H1 (cell line): ENCODE measurements at regions not wholly inside any gene's neighbourhood (a gene's known extent, or its start where the extent isn't known, plus 50 kb on each side); places are given as distances from the start of the nearest gene placed in this dataset.

Source experiments
- CTCF ChIA-PET: fragments of 300-600 bp; sonication (Branson Sonifier 250); formaldehyde crosslinking; loops from one replicate; lab custom pipeline; 2021; ENCODE audit not compliant: partially characterized antibody; lab: Charles Lee
- POLR2A ChIA-PET: fragments of 300-600 bp; sonication (Branson Sonifier 250); formaldehyde crosslinking; loops from one replicate; lab custom pipeline; 2021; ENCODE audit warnings: inconsistent platforms; ENCODE audit not compliant: partially characterized antibody; lab: Charles Lee
- DNase-seq, 2 experiments: peaks; one replicate each; pipeline versions ENCODE4 v3.0.0 to v3.0.0-alpha.2; 2010 to 2022; ENCODE audit warnings: low spot score in 2 of 2, low read depth in 1 of 2, mixed read lengths in 1 of 2
- FAIRE-seq: peaks from 2 replicates; lab custom pipeline; 2011; peaks lifted over from hg19 to GRCh38; lab: Jason Lieb, UNC
- H2AFZ ChIP-seq: 2 replicates; pipeline ENCODE4 v1.8.1; 2012; ENCODE audit warnings: low read length, inconsistent platforms
- H2AK5ac ChIP-seq: 2 replicates; pipeline ENCODE4 v1.6.1; 2013; ENCODE audit warnings: low read depth, low read length
- H2BK120ac ChIP-seq: replicated peaks from 2 replicates; pipeline ENCODE3; 2013; ENCODE audit warnings: low read depth, low read length, inconsistent platforms
- H2BK12ac ChIP-seq: 2 replicates; pipeline ENCODE4 v1.6.1; 2013; ENCODE audit warnings: low read depth, low read length
- H2BK15ac ChIP-seq: 2 replicates; pipeline ENCODE4 v1.6.1; 2013; ENCODE audit warnings: low read length
- H2BK20ac ChIP-seq: 2 replicates; pipeline ENCODE4 v1.6.1; 2013; ENCODE audit warnings: low read length
- H2BK5ac ChIP-seq: 2 replicates; pipeline ENCODE4 v1.6.1; 2013; ENCODE audit warnings: low read depth, low read length
- H3K14ac ChIP-seq: 2 replicates; pipeline ENCODE4 v1.6.1; 2013; ENCODE audit warnings: inconsistent platforms; ENCODE audit not compliant: insufficient read length
- H3K18ac ChIP-seq: 2 replicates; pipeline ENCODE4 v1.6.1; 2013; ENCODE audit warnings: low read length; ENCODE audit errors: extremely low read depth
- H3K23ac ChIP-seq: 2 replicates; pipeline ENCODE4 v1.6.1; 2013; ENCODE audit warnings: inconsistent platforms; ENCODE audit not compliant: insufficient read length
- H3K23me2 ChIP-seq: 2 replicates; pipeline ENCODE4 v1.6.1; 2013; ENCODE audit warnings: low read depth, low read length
- H3K27ac ChIP-seq: 2 replicates; pipeline ENCODE4 v1.6.1; 2011; ENCODE audit warnings: low read depth, low read length, inconsistent platforms
- H3K27me3 ChIP-seq, 4 experiments: replicated peaks in 1 of 4; 1 replicate in 1 of 4; 2 replicates in 3 of 4; pipeline versions ENCODE4 v1.6.1 to v1.8.1; 2011 to 2013; ENCODE audit warnings: low read length in 3 of 4, mild to moderate bottlenecking in 3 of 4, inconsistent platforms in 2 of 4, mixed read lengths in 2 of 4, moderate library complexity in 1 of 4; ENCODE audit not compliant: control insufficient read depth in 3 of 4, insufficient read depth in 3 of 4; ENCODE audit errors: extremely low read depth in 1 of 4
- H3K36me3 ChIP-seq, 4 experiments: 2 replicates each; pipeline versions ENCODE4 v1.6.1 to v1.8.1; 2011 to 2013; ENCODE audit warnings: mild to moderate bottlenecking in 4 of 4, low read length in 3 of 4, moderate library complexity in 2 of 4, control low read depth in 1 of 4, inconsistent platforms in 1 of 4; ENCODE audit not compliant: insufficient read depth in 4 of 4, control insufficient read depth in 2 of 4
- H3K4ac ChIP-seq: replicated peaks from 2 replicates; pipeline ENCODE3; 2013; ENCODE audit warnings: low read length, low read depth, mixed read lengths, inconsistent platforms; ENCODE audit not compliant: insufficient read length
- H3K4me1 ChIP-seq, 4 experiments: replicated peaks in 1 of 4; 1 replicate in 1 of 4; 2 replicates in 3 of 4; pipeline versions ENCODE4 v1.6.1 to v1.8.1; 2011 to 2013; ENCODE audit warnings: low read length in 3 of 4, inconsistent platforms in 2 of 4, mixed read lengths in 1 of 4; ENCODE audit not compliant: insufficient read depth in 4 of 4, control insufficient read depth in 3 of 4
- H3K4me2 ChIP-seq, 2 experiments: 2 replicates each; pipeline versions ENCODE4 v1.6.1 to v1.8.1; 2011 to 2013; ENCODE audit warnings: low read depth in 2 of 2, low read length in 2 of 2, control low read depth in 1 of 2, inconsistent platforms in 1 of 2, mild to moderate bottlenecking in 1 of 2; ENCODE audit not compliant: insufficient read depth in 1 of 2
- H3K4me3 ChIP-seq, 4 experiments: fragments of 200-600, 300-600 bp in 1 of 4; sonication (generic), shearing (Covaris generic), sonication (Bioruptor Twin) in 1 of 4; 2 replicates each; pipeline versions ENCODE4 v1.5.1 to v1.8.1; 2011 to 2016; ENCODE audit warnings: low read length in 4 of 4, low read depth in 3 of 4, control low read depth in 2 of 4, inconsistent platforms in 2 of 4, mild to moderate bottlenecking in 2 of 4, mixed read lengths in 1 of 4, moderate library complexity in 1 of 4; ENCODE audit not compliant: insufficient read depth in 2 of 4; ENCODE audit errors: extremely low read depth in 1 of 4
- H3K56ac ChIP-seq: replicated peaks from 2 replicates; pipeline ENCODE3; 2013; ENCODE audit warnings: low read depth, mild to moderate bottlenecking, mixed read lengths, low read length, inconsistent platforms; ENCODE audit not compliant: insufficient read length
- H3K79me1 ChIP-seq: 2 replicates; pipeline ENCODE4 v1.6.1; 2013; ENCODE audit warnings: low read depth, low read length, control low read depth
- H3K79me2 ChIP-seq, 2 experiments: 2 replicates each; pipeline versions ENCODE4 v1.6.1 to v1.8.1; 2012 to 2013; ENCODE audit warnings: low read length in 2 of 2, mild to moderate bottlenecking in 2 of 2, inconsistent platforms in 1 of 2; ENCODE audit not compliant: insufficient read depth in 2 of 2, control insufficient read depth in 1 of 2
- H3K9ac ChIP-seq, 4 experiments: replicated peaks in 1 of 4; 1 replicate in 1 of 4; 2 replicates in 3 of 4; pipeline versions ENCODE4 v1.6.1 to v1.8.1; 2011 to 2013; ENCODE audit warnings: low read depth in 3 of 4, low read length in 3 of 4, control low read depth in 2 of 4, mild to moderate bottlenecking in 2 of 4, moderate library complexity in 2 of 4, inconsistent platforms in 1 of 4; ENCODE audit errors: extremely low read depth in 1 of 4
- H3K9me3 ChIP-seq, 2 experiments: 2 replicates each; pipeline versions ENCODE4 v1.6.1 to v1.8.1; 2012 to 2013; ENCODE audit warnings: mild to moderate bottlenecking in 2 of 2, moderate library complexity in 2 of 2, control low read depth in 1 of 2, inconsistent platforms in 1 of 2, low read depth in 1 of 2, low read length in 1 of 2, mixed read lengths in 1 of 2; ENCODE audit not compliant: insufficient read depth in 2 of 2
- H4K20me1 ChIP-seq, 2 experiments: replicated peaks in 1 of 2; 2 replicates each; pipeline versions ENCODE3 to v1.8.1; 2011 to 2013; ENCODE audit warnings: inconsistent platforms in 2 of 2, low read length in 2 of 2, mild to moderate bottlenecking in 1 of 2; ENCODE audit not compliant: insufficient read depth in 2 of 2, control insufficient read depth in 1 of 2
- H4K5ac ChIP-seq: 2 replicates; pipeline ENCODE4 v1.6.1; 2013; ENCODE audit warnings: low read length, low read depth, mixed read lengths, inconsistent platforms; ENCODE audit not compliant: insufficient read length
- H4K8ac ChIP-seq: 2 replicates; pipeline ENCODE4 v1.8.0; 2013; ENCODE audit warnings: mild to moderate bottlenecking, moderate library complexity, low read length, inconsistent platforms; ENCODE audit not compliant: insufficient read depth; ENCODE audit errors: extremely low read depth
- H4K91ac ChIP-seq: replicated peaks from 2 replicates; pipeline ENCODE3; 2013; ENCODE audit warnings: low read length, mixed read lengths, inconsistent platforms; ENCODE audit not compliant: insufficient read length
- BCL11A ChIP-seq, 2 experiments: IDR thresholded peaks; one replicate each; pipeline ENCODE4 v1.6.1; 2011; ENCODE audit warnings: low read depth in 2 of 2, low read length in 2 of 2, mild to moderate bottlenecking in 2 of 2
- MAX ChIP-seq: IDR thresholded peaks from 2 replicates; pipeline ENCODE4 v1.6.1; 2012; ENCODE audit warnings: inconsistent platforms
- NRF1 ChIP-seq: IDR thresholded peaks from 2 replicates; pipeline ENCODE4 v1.6.1; 2011; ENCODE audit warnings: mild to moderate bottlenecking, low read depth, low read length, improper control_type of control experiment
- WGBS, 2 experiments: shearing (Covaris generic) in 1 of 2; methylation state at CpG; one replicate each; pipeline versions ENCODE4 v1.1.6 to v1.1.7; 2013 to 2015; ENCODE audit warnings: low lambda C conversion rate in 2 of 2, mixed read lengths in 2 of 2, inconsistent platforms in 1 of 2, low coverage in 1 of 2, missing lambda C conversion rate in 1 of 2; ENCODE audit not compliant: insufficient replicate concordance in 2 of 2, insufficient coverage in 1 of 2, insufficient read length in 1 of 2; ENCODE audit errors: extremely low coverage in 1 of 2, missing lambda C conversion rate in 1 of 2; 5-methylcytosine and 5-hydroxymethylcytosine counted together

- TF ChIP-seq MAX (no peak), BCL11A (IDR thresholded peaks at IDR 0.05; ENCODE audit: low read depth in 2 of 2, low read length in 2 of 2) (no peak), NRF1 (no peak)
- DNase-seq = no peak
- FAIRE-seq = no peak
- no peak overlapping the region for H3K18ac ChIP-seq
- no peak overlapping the region for H3K4ac ChIP-seq
- H4K91ac ChIP-seq = no peak overlapping the region
- peaks cover 0 to 3% of the 10 kb centered on the region in 2 experiments; a peak in 1 of 4 replicates for H3K9me3 ChIP-seq
- H2AK5ac ChIP-seq = no peak overlapping the region
- H2AFZ ChIP-seq = no peak overlapping the region
- H3K23ac ChIP-seq = no peak overlapping the region
- no peaks in the 10 kb centered on the region for H3K23me2 ChIP-seq
- no peak overlapping the region for H3K4me3 ChIP-seq
- no peak overlapping the region for H2BK12ac ChIP-seq
- H3K56ac ChIP-seq = no peak overlapping the region
- H3K79me1 ChIP-seq = no peaks in the 10 kb centered on the region
- H2BK20ac ChIP-seq = no peak overlapping the region
- no peak overlapping the region for H2BK5ac ChIP-seq
- 88% methylated on average over 2 of the region's 2 CpGs; no CpG with 5 or more reads in 1 of the 2 experiments for WGBS, 2 experiments
- no peak overlapping the region for H3K4me2 ChIP-seq
- H2BK15ac ChIP-seq = no peak overlapping the region
- H3K27ac ChIP-seq = no peak overlapping the region
- H3K79me2 ChIP-seq = no peaks in the 10 kb centered on the region
- H3K14ac ChIP-seq = no peak overlapping the region
- no peaks in the 10 kb centered on the region for H3K36me3 ChIP-seq
- no peak overlapping the region for H4K5ac ChIP-seq
- no peaks in the 10 kb centered on the region for H3K27me3 ChIP-seq
- peaks cover 0 to 6% (median 0%) of the 10 kb centered on the region in 4 experiments; a peak in 1 of 7 replicates for H3K4me1 ChIP-seq
- ChIA-PET CTCF (interaction anchor here (0.6 kb wide), 2 partner anchors 264 to 1185 kb away, joined by 3 read pairs; no protein-coding TSS in a partner anchor), POLR2A (no interaction called here)
- no peaks in the 10 kb centered on the region for H4K20me1 ChIP-seq
- no peak overlapping the region for H4K8ac ChIP-seq
- no peak overlapping the region for H2BK120ac ChIP-seq
- 0 out of 7 replicates have a peak overlapping the region, but pooled peaks of 1 of the 4 experiments have one; percentile 2 for H3K9ac ChIP-seq
Observed at GRCh38 chr11:90589735-90590134, 366.9 kb upstream of the CHORDC1 start.
